LNCAP (cell line): ENCODE measurements at regions not wholly inside any gene's neighbourhood (a gene's known extent, or its start where the extent isn't known, plus 50 kb on each side); places are given as distances from the start of the nearest gene placed in this dataset.

ENCODE experiments used
- CTCF ChIP-seq: fragments of 450-650 bp; IDR thresholded peaks from 2 replicates; pipeline ENCODE4 v1.5.1; 2017; ENCODE audit warnings: mild to moderate bottlenecking

- TF ChIP-seq CTCF: no peak
These were observed 1012.1 kb downstream of the TMEM182 start for GRCh38 chr2:103773884-103774283.

- no peak for TF ChIP-seq CTCF
These were observed 1018.4 kb downstream of the TMEM182 start for GRCh38 chr2:103780088-103780702.

- no peak for TF ChIP-seq CTCF
These were observed 1019.5 kb downstream of the TMEM182 start for GRCh38 chr2:103781313-103781712.

- TF ChIP-seq CTCF: no peak
These were observed 1022.4 kb downstream of the TMEM182 start for GRCh38 chr2:103784261-103784660.

- no peak for TF ChIP-seq CTCF
These were observed 1023.6 kb downstream of the TMEM182 start for GRCh38 chr2:103785432-103785831.

GRCh38 chr2:103785956-103786355 lies 1024.1 kb downstream of the TMEM182 start:
- no peak for TF ChIP-seq CTCF

GRCh38 chr2:103788389-103788788 lies 1026.6 kb downstream of the TMEM182 start:
- no peak for TF ChIP-seq CTCF

- no peak for TF ChIP-seq CTCF
These were observed 1027.1 kb downstream of the TMEM182 start for GRCh38 chr2:103788951-103789350.
